ENCODE measurements at regions not wholly inside any gene's neighbourhood (a gene's known extent, or its start where the extent isn't known, plus 50 kb on each side); places are given as distances from the start of the nearest gene placed in this dataset.

- TF ChIP-seq CTCF (IDR thresholded peaks at IDR 0.05): no peak
- DNase-seq (ENCODE audit: low spot score): no peak
- ATAC-seq (ENCODE audit: low FRiP score): no peak
These were observed 1162.8 kb upstream of the ACVR2A start for GRCh38 chr2:146681991-146682390.

- DNase-seq (ENCODE audit: low spot score) (no peak), ATAC-seq (ENCODE audit: low FRiP score) (no peak)
- no peak for TF ChIP-seq CTCF (IDR thresholded peaks at IDR 0.05)
These were observed 1166.3 kb upstream of the ACVR2A start for GRCh38 chr2:146678516-146678915.

- DNase-seq (ENCODE audit: low spot score) (no peak), ATAC-seq (ENCODE audit: low FRiP score) (no peak)
- TF ChIP-seq CTCF (IDR thresholded peaks at IDR 0.05): no peak
These were observed 1167.5 kb upstream of the ACVR2A start for GRCh38 chr2:146677280-146677679.

- DNase-seq (ENCODE audit: low spot score) (no peak), ATAC-seq (ENCODE audit: low FRiP score) (no peak)
- no peak for TF ChIP-seq CTCF (IDR thresholded peaks at IDR 0.05)
These were observed 1175.1 kb upstream of the ACVR2A start for GRCh38 chr2:146669735-146670134.

- no peak for ATAC-seq (ENCODE audit: low FRiP score)
- DNase-seq (ENCODE audit: low spot score): no peak
- no peak for TF ChIP-seq CTCF (IDR thresholded peaks at IDR 0.05)
These were observed 1178.5 kb upstream of the ACVR2A start for GRCh38 chr2:146666340-146666739.

GRCh38 chr2:146665800-146666199 lies 1179.0 kb upstream of the ACVR2A start:
- no peak for DNase-seq (ENCODE audit: low spot score)
- ATAC-seq (ENCODE audit: low FRiP score): no peak
- no peak for TF ChIP-seq CTCF (IDR thresholded peaks at IDR 0.05)

GRCh38 chr2:146661473-146662096 lies 1183.2 kb upstream of the ACVR2A start:
- DNase-seq (ENCODE audit: low spot score) (no peak), ATAC-seq (ENCODE audit: low FRiP score) (no peak)
- no peak for TF ChIP-seq CTCF (IDR thresholded peaks at IDR 0.05)

Data from omental fat pad (tissue), 3 donors.